HG03045 (cell line): ENCODE measurements at regions not wholly inside any gene's neighbourhood (a gene's known extent, or its start where the extent isn't known, plus 50 kb on each side); places are given as distances from the start of the nearest gene placed in this dataset.

ENCODE experiments used
- ATAC-seq: cut with Tn5 transposase; IDR thresholded peaks from one replicate; pipeline ENCODE4 v1.9.1; 2021; ENCODE audit warnings: mild to moderate bottlenecking, moderate library complexity; ENCODE audit not compliant: unreplicated experiment

- no peak for ATAC-seq
Observed at GRCh38 chr2:128368437-128369107, 49.9 kb upstream of the HS6ST1 start.

- ATAC-seq, result no peak
Observed at GRCh38 chr2:128369108-128369555, 50.5 kb upstream of the HS6ST1 start.

- no peak for ATAC-seq
Observed at GRCh38 chr2:128369602-128370467, 51.2 kb upstream of the HS6ST1 start.

- ATAC-seq, result no peak
Observed at GRCh38 chr2:128370468-128371247, 52.0 kb upstream of the HS6ST1 start.

DNA sequence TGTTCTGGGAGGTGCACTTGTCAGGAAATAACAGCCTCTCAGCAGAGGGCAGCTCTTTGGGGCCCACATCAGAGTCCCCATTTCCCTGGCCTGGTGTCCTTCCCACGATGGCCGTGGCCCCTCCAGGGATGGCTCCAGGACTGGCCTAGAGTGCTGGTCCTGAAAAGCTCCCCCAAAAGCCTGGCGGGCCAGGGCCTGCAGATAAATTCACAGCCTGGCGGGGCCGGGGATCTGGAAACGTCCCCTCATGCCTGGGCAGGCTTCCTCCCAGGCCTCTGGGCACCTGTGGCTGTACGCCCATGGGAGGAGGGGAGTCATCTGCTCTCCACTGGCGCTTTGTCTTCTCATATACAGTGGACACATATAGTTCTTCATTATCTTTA is 52.6 kb upstream of the HS6ST1 start:
- ATAC-seq, result no peak

GRCh38 chr2:128371648-128372345 is 53.1 kb upstream of the HS6ST1 start:
- no peak for ATAC-seq

- ATAC-seq, result no peak
Observed at GRCh38 chr2:128372621-128373341, 54.1 kb upstream of the HS6ST1 start.

GRCh38 chr2:128373451-128374000 is 54.9 kb upstream of the HS6ST1 start:
- no peak for ATAC-seq

- no peak for ATAC-seq
Observed at GRCh38 chr2:128374001-128374710, 55.5 kb upstream of the HS6ST1 start.

DNA sequence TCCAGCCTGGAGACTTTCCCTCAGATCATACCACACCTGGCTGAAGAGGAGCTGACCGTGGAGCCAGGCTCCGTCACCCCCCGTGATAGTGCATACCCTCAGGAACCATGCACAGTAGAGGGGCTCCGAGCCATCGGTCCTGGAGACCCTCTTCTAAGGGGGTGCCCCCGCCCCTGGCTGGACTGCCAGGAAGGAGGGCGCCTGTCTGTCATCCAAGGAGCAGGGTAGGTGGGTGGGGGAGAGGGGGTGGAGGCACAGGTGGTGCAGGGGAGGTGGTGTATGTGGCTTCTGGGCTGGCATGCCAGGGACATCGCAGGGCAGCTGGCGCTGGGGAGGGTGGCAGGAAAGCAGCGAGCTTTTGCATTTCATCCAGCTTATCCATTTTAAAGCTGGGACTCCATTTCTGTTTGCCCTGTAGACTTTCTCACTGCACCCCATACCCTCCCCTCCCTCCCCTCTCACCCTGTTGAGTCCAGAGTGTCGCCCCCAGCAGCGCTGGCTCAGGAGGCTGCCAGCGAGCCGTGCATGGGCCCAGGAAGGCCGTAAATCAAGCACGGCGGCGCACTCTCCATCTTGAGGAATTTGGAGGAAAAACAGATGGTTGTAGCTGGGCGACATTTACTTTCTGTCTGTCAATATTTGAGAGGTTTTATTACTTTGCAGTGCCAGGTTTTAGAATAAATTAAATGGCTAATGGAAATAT is 56.2 kb upstream of the HS6ST1 start:
- no peak for ATAC-seq

GRCh38 chr2:128375454-128375853 is 56.8 kb upstream of the HS6ST1 start:
- no peak for ATAC-seq

DNA sequence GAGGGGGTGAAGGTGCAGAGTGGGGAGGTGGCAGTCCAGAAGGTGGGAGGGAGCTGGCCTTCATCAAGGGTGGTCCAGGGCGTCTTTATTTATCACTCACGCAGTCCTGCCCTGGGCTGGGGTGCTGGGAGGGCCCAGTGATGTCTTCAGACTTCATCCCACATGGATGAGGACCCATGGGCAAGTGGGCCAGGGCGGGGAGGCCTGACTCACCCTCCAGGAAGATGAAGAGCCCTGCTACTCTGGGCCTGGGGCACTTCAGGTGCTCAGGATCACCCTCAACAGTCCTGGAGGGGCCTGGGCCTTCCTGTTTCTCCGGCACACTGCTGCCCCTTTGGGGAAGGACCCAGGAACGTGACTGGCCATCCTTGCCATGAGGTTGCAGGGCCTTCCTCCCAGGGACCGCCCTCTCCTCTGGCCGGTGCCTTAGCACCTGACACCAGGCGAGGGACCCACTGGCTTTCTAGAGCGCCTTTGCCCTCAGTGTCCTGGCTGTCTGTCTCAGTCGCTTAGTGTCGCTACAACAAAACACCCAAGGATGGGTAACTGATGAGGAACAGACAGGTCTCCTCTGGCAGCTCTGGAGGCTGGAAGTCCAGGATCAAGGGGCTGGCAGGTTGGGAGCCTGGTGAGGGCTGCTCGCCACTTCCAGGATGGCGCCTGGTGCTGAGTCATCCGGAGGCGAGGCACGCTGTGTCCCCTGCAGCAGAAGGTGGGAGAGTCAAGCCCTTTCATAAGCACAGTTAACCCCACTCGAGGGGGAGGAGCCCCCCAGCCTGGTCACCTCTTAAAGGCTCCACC is 57.8 kb upstream of the HS6ST1 start:
- no peak for ATAC-seq

GRCh38 chr2:128377071-128377910 is 58.6 kb upstream of the HS6ST1 start:
- no peak for ATAC-seq

- ATAC-seq, result no peak
Observed at GRCh38 chr2:128378231-128379020, 59.8 kb upstream of the HS6ST1 start.

DNA sequence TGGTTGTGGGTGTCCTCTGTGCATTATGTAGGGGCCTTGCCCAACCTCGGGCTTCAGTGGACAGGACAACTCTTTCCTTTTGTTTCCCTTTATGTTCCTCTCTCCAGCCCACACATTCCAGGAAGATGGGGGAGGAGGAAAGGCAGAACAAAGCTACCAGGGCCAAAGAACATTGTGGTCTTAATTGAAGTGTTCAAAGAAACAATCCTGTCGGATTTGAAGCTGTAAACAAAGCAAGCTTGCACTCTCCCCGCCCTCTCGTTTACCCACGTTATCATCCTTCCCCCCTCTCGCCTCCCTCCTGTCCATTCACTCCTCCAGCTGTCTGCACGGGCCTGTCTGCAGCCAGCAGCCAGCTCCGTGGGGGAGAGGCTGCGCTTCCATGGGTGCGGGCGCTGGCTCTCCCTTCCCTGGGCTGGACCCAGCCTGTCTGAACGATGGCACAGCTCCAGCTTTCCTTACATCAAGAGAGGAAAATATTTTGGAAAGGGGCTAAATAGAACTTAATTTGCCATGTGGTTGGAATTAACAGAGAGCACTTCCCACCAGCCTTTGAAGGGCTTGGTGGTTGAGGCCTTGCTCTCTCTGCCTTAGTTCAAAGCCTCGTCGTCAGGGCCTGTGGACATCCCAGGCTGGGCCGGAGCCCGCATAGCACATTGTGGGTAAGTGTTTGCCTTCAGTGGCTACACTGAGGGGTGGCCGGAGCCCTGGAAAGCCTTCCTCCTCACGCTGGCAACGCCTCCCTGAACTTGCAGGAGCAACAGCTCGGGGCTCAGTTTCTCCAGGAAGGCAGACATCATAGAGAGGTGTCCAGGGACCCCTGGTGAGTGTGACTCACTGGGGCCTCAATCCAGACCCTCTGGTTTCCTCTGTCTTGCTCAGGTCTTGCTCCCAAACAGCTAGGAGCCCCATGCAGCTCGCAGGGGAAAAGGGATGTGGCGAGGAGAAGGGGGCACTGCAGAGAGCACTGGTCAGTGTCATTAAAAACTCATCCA is 60.6 kb upstream of the HS6ST1 start:
- ATAC-seq, result no peak
